ENCODE measurements at regions not wholly inside any gene's neighbourhood (a gene's known extent, or its start where the extent isn't known, plus 50 kb on each side); places are given as distances from the start of the nearest gene placed in this dataset.

- no peak for TF ChIP-seq POLR2AphosphoS5 (IDR thresholded peaks at IDR 0.05; ENCODE audit: low read depth, low read length)
- TF ChIP-seq POLR2A (IDR thresholded peaks at IDR 0.05; ENCODE audit: low read depth, low read length), result no peak
Observed at GRCh38 chr18:27711382-27711781, 465.5 kb downstream of the CDH2 start.

Data from GM12892 (cell line).